ENCODE measurements at regions not wholly inside any gene's neighbourhood (a gene's known extent, or its start where the extent isn't known, plus 50 kb on each side); places are given as distances from the start of the nearest gene placed in this dataset.

- H3K27me3 ChIP-seq: no peaks in the 10 kb centered on the region
- H3K4me1 ChIP-seq: no peaks in the 10 kb centered on the region
- H3K9me3 ChIP-seq: no peaks in the 10 kb centered on the region
- no peaks in the 10 kb centered on the region for H3K36me3 ChIP-seq
- TF ChIP-seq Cebpa-rat (IDR thresholded peaks at IDR 0.05): no peak
- no peak overlapping the region for H3K27ac ChIP-seq
- no peak overlapping the region for H3K9ac ChIP-seq
- H3K4me3 ChIP-seq: no peak overlapping the region
- no peaks in the 10 kb centered on the region for H4K20me1 ChIP-seq
- H3K4me2 ChIP-seq: no peak overlapping the region
Measured at GRCh38 chr10:128594688-128595087, 468.5 kb upstream of the MKI67 start.

- Histone ChIP-seq H3K4me3 (no peak overlapping the region), H3K9ac (no peak overlapping the region), H4K20me1 (no peaks in the 10 kb centered on the region), H3K36me3 (no peaks in the 10 kb centered on the region), H3K27me3 (no peaks in the 10 kb centered on the region), H3K4me2 (no peak overlapping the region), H3K9me3 (no peaks in the 10 kb centered on the region), H3K4me1 (no peaks in the 10 kb centered on the region), H3K27ac (no peak overlapping the region)
- no peak for TF ChIP-seq Cebpa-rat (IDR thresholded peaks at IDR 0.05)
Measured at GRCh38 chr10:128596906-128597305, 470.7 kb upstream of the MKI67 start.

- H3K9ac ChIP-seq: no peak overlapping the region
- H3K27me3 ChIP-seq: no peaks in the 10 kb centered on the region
- no peaks in the 10 kb centered on the region for H3K36me3 ChIP-seq
- no peak overlapping the region for H3K27ac ChIP-seq
- H3K4me1 ChIP-seq: no peaks in the 10 kb centered on the region
- no peaks in the 10 kb centered on the region for H4K20me1 ChIP-seq
- H3K4me3 ChIP-seq: no peak overlapping the region
- H3K9me3 ChIP-seq: peaks cover 10% of the 10 kb centered on the region
- TF ChIP-seq Cebpa-rat (IDR thresholded peaks at IDR 0.05): no peak
- no peak overlapping the region for H3K4me2 ChIP-seq
Measured at GRCh38 chr10:128599030-128599429, 472.8 kb upstream of the MKI67 start.

- H3K27ac ChIP-seq: no peak overlapping the region
- H4K20me1 ChIP-seq: no peaks in the 10 kb centered on the region
- no peak for TF ChIP-seq Cebpa-rat (IDR thresholded peaks at IDR 0.05)
- H3K9ac ChIP-seq: no peak overlapping the region
- no peaks in the 10 kb centered on the region for H3K27me3 ChIP-seq
- no peak overlapping the region for H3K4me2 ChIP-seq
- no peaks in the 10 kb centered on the region for H3K4me1 ChIP-seq
- H3K4me3 ChIP-seq: no peak overlapping the region
- peaks cover 13% of the 10 kb centered on the region for H3K9me3 ChIP-seq
- no peaks in the 10 kb centered on the region for H3K36me3 ChIP-seq
Measured at GRCh38 chr10:128599538-128599937, 473.3 kb upstream of the MKI67 start.

GRCh38 chr10:128602183-128602582 lies 476.0 kb upstream of the MKI67 start:
- Histone ChIP-seq H3K4me2 (no peak overlapping the region), H4K20me1 (no peaks in the 10 kb centered on the region), H3K9me3 (peaks cover 13% of the 10 kb centered on the region), H3K27me3 (no peaks in the 10 kb centered on the region), H3K27ac (no peak overlapping the region), H3K36me3 (no peaks in the 10 kb centered on the region), H3K4me1 (no peaks in the 10 kb centered on the region), H3K4me3 (no peak overlapping the region), H3K9ac (no peak overlapping the region)
- TF ChIP-seq Cebpa-rat (IDR thresholded peaks at IDR 0.05): no peak

GRCh38 chr10:128604025-128604424 lies 477.8 kb upstream of the MKI67 start:
- no peak for TF ChIP-seq Cebpa-rat (IDR thresholded peaks at IDR 0.05)
- Histone ChIP-seq H3K4me3 (no peak overlapping the region), H4K20me1 (no peaks in the 10 kb centered on the region), H3K27ac (no peak overlapping the region), H3K9me3 (peaks cover 13% of the 10 kb centered on the region), H3K27me3 (no peaks in the 10 kb centered on the region), H3K36me3 (no peaks in the 10 kb centered on the region), H3K4me1 (no peaks in the 10 kb centered on the region), H3K4me2 (no peak overlapping the region), H3K9ac (no peak overlapping the region)

- TF ChIP-seq Cebpa-rat (IDR thresholded peaks at IDR 0.05): no peak
Measured at GRCh38 chr10:128605180-128605579, 479.0 kb upstream of the MKI67 start.

GRCh38 chr10:128606055-128606454 lies 479.8 kb upstream of the MKI67 start:
- no peaks in the 10 kb centered on the region for H3K27me3 ChIP-seq
- H3K4me1 ChIP-seq: no peaks in the 10 kb centered on the region
- H3K9me3 ChIP-seq: peaks cover 13% of the 10 kb centered on the region
- H3K36me3 ChIP-seq: no peaks in the 10 kb centered on the region
- H4K20me1 ChIP-seq: no peaks in the 10 kb centered on the region
- H3K4me3 ChIP-seq: no peak overlapping the region
- no peak overlapping the region for H3K27ac ChIP-seq
- no peak overlapping the region for H3K4me2 ChIP-seq
- no peak; the same call in 1 of the 2 replicates for TF ChIP-seq Cebpa-rat (IDR thresholded peaks at IDR 0.05)
- H3K9ac ChIP-seq: no peak overlapping the region

More at GRCh38 chr10:128605180-128605579, 479.0 kb upstream of the MKI67 start:
- Histone ChIP-seq H3K27me3 (no peaks in the 10 kb centered on the region), H3K9me3 (peaks cover 13% of the 10 kb centered on the region), H3K36me3 (no peaks in the 10 kb centered on the region), H3K4me1 (no peaks in the 10 kb centered on the region), H4K20me1 (no peaks in the 10 kb centered on the region), H3K9ac (no peak overlapping the region), H3K4me3 (no peak overlapping the region), H3K27ac (no peak overlapping the region), H3K4me2 (no peak overlapping the region)

GRCh38 chr10:128608791-128609190 lies 482.6 kb upstream of the MKI67 start:
- H3K9me3 ChIP-seq: peaks cover 6% of the 10 kb centered on the region
- no peak overlapping the region for H3K27ac ChIP-seq
- no peak overlapping the region for H3K4me2 ChIP-seq
- no peak overlapping the region for H3K9ac ChIP-seq
- no peaks in the 10 kb centered on the region for H3K27me3 ChIP-seq
- no peaks in the 10 kb centered on the region for H3K36me3 ChIP-seq
- H4K20me1 ChIP-seq: no peaks in the 10 kb centered on the region
- no peak for TF ChIP-seq Cebpa-rat (IDR thresholded peaks at IDR 0.05)
- H3K4me3 ChIP-seq: no peak overlapping the region
- no peaks in the 10 kb centered on the region for H3K4me1 ChIP-seq

GRCh38 chr10:128609460-128609859 lies 483.2 kb upstream of the MKI67 start:
- Histone ChIP-seq H3K4me1 (no peaks in the 10 kb centered on the region), H4K20me1 (no peaks in the 10 kb centered on the region), H3K9ac (no peak overlapping the region), H3K9me3 (no peaks in the 10 kb centered on the region), H3K4me2 (no peak overlapping the region), H3K4me3 (no peak overlapping the region), H3K27ac (no peak overlapping the region), H3K27me3 (no peaks in the 10 kb centered on the region), H3K36me3 (no peaks in the 10 kb centered on the region)
- no peak for TF ChIP-seq Cebpa-rat (IDR thresholded peaks at IDR 0.05)

- no peaks in the 10 kb centered on the region for H4K20me1 ChIP-seq
- no peaks in the 10 kb centered on the region for H3K4me1 ChIP-seq
- no peak for TF ChIP-seq Cebpa-rat (IDR thresholded peaks at IDR 0.05)
- H3K4me2 ChIP-seq: no peak overlapping the region
- H3K9me3 ChIP-seq: no peaks in the 10 kb centered on the region
- H3K27ac ChIP-seq: no peak overlapping the region
- H3K27me3 ChIP-seq: no peaks in the 10 kb centered on the region
- no peak overlapping the region for H3K9ac ChIP-seq
- no peaks in the 10 kb centered on the region for H3K36me3 ChIP-seq
- H3K4me3 ChIP-seq: no peak overlapping the region
Measured at GRCh38 chr10:128610113-128610512, 483.9 kb upstream of the MKI67 start.
